H1 (cell line): ENCODE measurements at regions not wholly inside any gene's neighbourhood (a gene's known extent, or its start where the extent isn't known, plus 50 kb on each side); places are given as distances from the start of the nearest gene placed in this dataset.

Experiments
- BRCA1 ChIP-seq: IDR thresholded peaks from 2 replicates; pipeline ENCODE4 v1.6.1; 2012; ENCODE audit warnings: low read depth, low read length, improper control_type of control experiment
- CHD7 ChIP-seq: fragments of 300-600 bp; sonication (generic); IDR thresholded peaks from 2 replicates; pipeline ENCODE4 v1.7.1; 2012; ENCODE audit warnings: low read length, moderate library complexity, mild to moderate bottlenecking, inconsistent platforms; ENCODE audit not compliant: insufficient replicate concordance
- CREB1 ChIP-seq: IDR thresholded peaks from 2 replicates; pipeline ENCODE4 v1.6.1; 2012; ENCODE audit warnings: inconsistent platforms
- EZH2 ChIP-seq: fragments of 200-600 bp; sonication (generic); IDR thresholded peaks from 2 replicates; pipeline ENCODE4 v1.7.1; 2012; ENCODE audit warnings: low read depth, mild to moderate bottlenecking, moderate library complexity, low read length, inconsistent platforms; ENCODE audit not compliant: severe bottlenecking
- GABPA ChIP-seq: IDR thresholded peaks from 2 replicates; pipeline ENCODE4 v1.6.1; 2011; ENCODE audit warnings: mild to moderate bottlenecking, low read length, moderate library complexity, borderline replicate concordance; ENCODE audit not compliant: insufficient read depth
- POLR2A ChIP-seq, 2 experiments: IDR thresholded peaks; 1 replicate in 1 of 2; 2 replicates in 1 of 2; pipeline ENCODE4 v1.6.1; 2011; ENCODE audit warnings: low read depth in 2 of 2, low read length in 2 of 2, mild to moderate bottlenecking in 2 of 2; ENCODE audit errors: control extremely low read depth in 1 of 2
- SIRT6 ChIP-seq: IDR thresholded peaks from one replicate; pipeline ENCODE4 v1.7.1; 2012; ENCODE audit warnings: low read length, inconsistent platforms

- TF ChIP-seq CHD7 (no peak), BRCA1 (no peak), SIRT6 (no peak), CREB1 (no peak), EZH2 (no peak), GABPA (no peak), POLR2A (IDR thresholded peaks at IDR 0.05; ENCODE audit: control extremely low read depth in 1 of 2, low read depth in 2 of 2, low read length in 2 of 2) (no peak)
Observed at GRCh38 chrX:7779644-7780043, 63.3 kb upstream of the VCX start (continued).
